ENCODE measurements at regions not wholly inside any gene's neighbourhood (a gene's known extent, or its start where the extent isn't known, plus 50 kb on each side); places are given as distances from the start of the nearest gene placed in this dataset.

- CTCF ChIA-PET = interaction anchor here (0.7 kb wide), 1 partner anchor 238 kb away, joined by 3 read pairs; no protein-coding TSS in a partner anchor
- POLR2A ChIA-PET = no interaction called here
- no peak for TF ChIP-seq CTCF (IDR thresholded peaks at IDR 0.05; ENCODE audit: insufficient read depth, low read length, missing control alignments)
- no peak for DNase-seq (ENCODE audit: low read depth, low spot score)
- no peak overlapping the region for H3K4me3 ChIP-seq (ENCODE audit: low read depth, low read length)
These were observed 98.9 kb upstream of the SGCG start for GRCh38 chr13:23081901-23082300.

GRCh38 chr13:23086968-23087623 is 93.7 kb upstream of the SGCG start:
- TF ChIP-seq CTCF (IDR thresholded peaks at IDR 0.05; ENCODE audit: insufficient read depth, low read length, missing control alignments) = no peak
- POLR2A ChIA-PET = no interaction called here
- H3K4me3 ChIP-seq (ENCODE audit: low read depth, low read length) = no peak overlapping the region
- no peak for DNase-seq (ENCODE audit: low read depth, low spot score)
- CTCF ChIA-PET = interaction anchor here (0.7 to 2.2 kb wide), 6 partner anchors 10 to 23 kb away, joined by 3 to 8 read pairs (median 3); no protein-coding TSS in a partner anchor

GRCh38 chr13:23087880-23088279 is 92.9 kb upstream of the SGCG start:
- H3K4me3 ChIP-seq (ENCODE audit: low read depth, low read length) = no peak overlapping the region
- TF ChIP-seq CTCF (IDR thresholded peaks at IDR 0.05; ENCODE audit: insufficient read depth, low read length, missing control alignments) = peak; percentile 49
- POLR2A ChIA-PET = no interaction called here
- CTCF ChIA-PET = interaction anchor here (1.0 to 2.2 kb wide), 5 partner anchors 11 to 23 kb away, joined by 3 to 8 read pairs (median 3); no protein-coding TSS in a partner anchor
- DNase-seq (ENCODE audit: low read depth, low spot score) = no peak

GRCh38 chr13:23098161-23098907 is 82.4 kb upstream of the SGCG start:
- ChIA-PET POLR2A (interaction anchor here (0.7 kb wide), 1 partner anchor 229 kb away, joined by 3 read pairs; no protein-coding TSS in a partner anchor), CTCF (no interaction called here)
- no peak for TF ChIP-seq CTCF (IDR thresholded peaks at IDR 0.05; ENCODE audit: insufficient read depth, low read length, missing control alignments)
- no peak overlapping the region for H3K4me3 ChIP-seq (ENCODE audit: low read depth, low read length)
- no peak for DNase-seq (ENCODE audit: low read depth, low spot score)

GRCh38 chr13:23105051-23105450 is 75.7 kb upstream of the SGCG start:
- POLR2A ChIA-PET = no interaction called here
- DNase-seq (ENCODE audit: low read depth, low spot score) = no peak
- CTCF ChIA-PET = no interaction called here

More at GRCh38 chr13:23105051-23105450, 75.7 kb upstream of the SGCG start:
- TF ChIP-seq CTCF (IDR thresholded peaks at IDR 0.05; ENCODE audit: insufficient read depth, low read length, missing control alignments) = no peak
- no peak overlapping the region for H3K4me3 ChIP-seq (ENCODE audit: low read depth, low read length)
